ENCODE measurements at regions not wholly inside any gene's neighbourhood (a gene's known extent, or its start where the extent isn't known, plus 50 kb on each side); places are given as distances from the start of the nearest gene placed in this dataset.

DNA sequence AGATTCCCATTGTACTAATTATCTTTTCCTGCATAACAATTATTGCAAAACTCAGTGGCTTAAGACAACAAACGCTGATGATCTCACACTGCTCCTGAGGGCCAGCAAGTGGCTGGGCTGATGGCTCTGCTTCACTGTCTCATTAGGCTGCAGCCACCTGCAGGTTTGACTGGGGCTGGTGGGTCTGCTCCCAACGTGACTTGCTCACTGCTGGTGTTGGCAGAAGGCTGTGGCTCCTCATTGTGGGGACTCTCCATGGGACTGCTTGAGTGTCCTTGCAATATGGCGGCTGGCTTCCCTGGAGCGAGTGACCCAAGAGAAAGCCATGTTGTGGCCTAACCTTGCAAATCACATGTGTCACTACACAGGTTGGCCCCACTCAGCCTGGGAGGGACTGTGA lies 71.1 kb downstream of the PLXNA1 start:
- TF ChIP-seq EZH2 (IDR thresholded peaks at IDR 0.05; ENCODE audit: low read length, missing control alignments): no peak
- TF ChIP-seq, protein P1, sequence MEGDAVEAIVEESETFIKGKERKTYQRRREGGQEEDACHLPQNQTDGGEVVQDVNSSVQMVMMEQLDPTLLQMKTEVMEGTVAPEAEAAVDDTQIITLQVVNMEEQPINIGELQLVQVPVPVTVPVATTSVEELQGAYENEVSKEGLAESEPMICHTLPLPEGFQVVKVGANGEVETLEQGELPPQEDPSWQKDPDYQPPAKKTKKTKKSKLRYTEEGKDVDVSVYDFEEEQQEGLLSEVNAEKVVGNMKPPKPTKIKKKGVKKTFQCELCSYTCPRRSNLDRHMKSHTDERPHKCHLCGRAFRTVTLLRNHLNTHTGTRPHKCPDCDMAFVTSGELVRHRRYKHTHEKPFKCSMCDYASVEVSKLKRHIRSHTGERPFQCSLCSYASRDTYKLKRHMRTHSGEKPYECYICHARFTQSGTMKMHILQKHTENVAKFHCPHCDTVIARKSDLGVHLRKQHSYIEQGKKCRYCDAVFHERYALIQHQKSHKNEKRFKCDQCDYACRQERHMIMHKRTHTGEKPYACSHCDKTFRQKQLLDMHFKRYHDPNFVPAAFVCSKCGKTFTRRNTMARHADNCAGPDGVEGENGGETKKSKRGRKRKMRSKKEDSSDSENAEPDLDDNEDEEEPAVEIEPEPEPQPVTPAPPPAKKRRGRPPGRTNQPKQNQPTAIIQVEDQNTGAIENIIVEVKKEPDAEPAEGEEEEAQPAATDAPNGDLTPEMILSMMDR (conservative IDR thresholded peaks at IDR 0.05 in 1 of 2, IDR thresholded peaks at IDR 0.05 in 1 of 2; ENCODE audit: low read depth in 1 of 2, low read length in 2 of 2): no peak

Measured in fibroblast of lung (primary cell).